IPS-18a (cell line): ENCODE measurements at regions not wholly inside any gene's neighbourhood (a gene's known extent, or its start where the extent isn't known, plus 50 kb on each side); places are given as distances from the start of the nearest gene placed in this dataset.

Source experiments
- H3K27ac ChIP-seq: one replicate; pipeline ENCODE4 v1.5.1; 2013; ENCODE audit warnings: low read length
- H3K27me3 ChIP-seq: one replicate; pipeline ENCODE4 v1.6.1; 2013; ENCODE audit warnings: mild to moderate bottlenecking, low read length; ENCODE audit not compliant: control insufficient read depth, insufficient read depth
- H3K36me3 ChIP-seq: one replicate; pipeline ENCODE4 v1.6.1; 2013; ENCODE audit warnings: low read depth, low read length; ENCODE audit not compliant: control insufficient read depth
- H3K4me1 ChIP-seq: one replicate; pipeline ENCODE4 v1.6.1; 2013; ENCODE audit warnings: low read depth, low read length; ENCODE audit not compliant: control insufficient read depth
- H3K4me3 ChIP-seq: one replicate; pipeline ENCODE4 v1.5.1; 2013; ENCODE audit warnings: low read length
- H3K9ac ChIP-seq: one replicate; pipeline ENCODE4 v1.6.1; 2013; ENCODE audit warnings: mild to moderate bottlenecking, low read length, moderate library complexity
- H3K9me3 ChIP-seq: one replicate; pipeline ENCODE4 v1.6.1; 2013; ENCODE audit warnings: low read depth, low read length; ENCODE audit not compliant: control insufficient read depth

DNA sequence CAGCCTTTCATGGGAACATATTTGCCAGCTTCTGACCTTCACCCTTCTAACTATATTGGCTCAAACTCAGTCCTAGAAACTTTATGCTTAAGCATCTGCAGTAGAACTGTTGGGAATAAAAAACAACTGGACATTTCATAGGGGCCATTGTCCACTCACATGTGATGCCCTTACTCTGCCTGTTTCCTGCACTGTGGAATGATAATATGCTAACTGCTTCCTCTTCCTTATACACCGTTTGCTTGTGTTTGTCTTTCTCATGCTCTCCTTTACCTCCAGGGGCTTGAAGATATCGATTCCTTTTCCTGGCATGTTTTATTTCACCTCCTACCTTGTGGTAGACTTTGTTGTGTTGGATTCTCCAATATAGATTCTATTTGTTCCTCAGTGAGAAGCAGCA lies 333.0 kb upstream of the DDI1 start:
- Histone ChIP-seq H3K36me3 (no peaks in the 10 kb centered on the region), H3K27me3 (no peaks in the 10 kb centered on the region), H3K4me1 (no peaks in the 10 kb centered on the region), H3K9me3 (no peaks in the 10 kb centered on the region), H3K27ac (no peak overlapping the region), H3K4me3 (no peak overlapping the region), H3K9ac (no peak overlapping the region)

DNA sequence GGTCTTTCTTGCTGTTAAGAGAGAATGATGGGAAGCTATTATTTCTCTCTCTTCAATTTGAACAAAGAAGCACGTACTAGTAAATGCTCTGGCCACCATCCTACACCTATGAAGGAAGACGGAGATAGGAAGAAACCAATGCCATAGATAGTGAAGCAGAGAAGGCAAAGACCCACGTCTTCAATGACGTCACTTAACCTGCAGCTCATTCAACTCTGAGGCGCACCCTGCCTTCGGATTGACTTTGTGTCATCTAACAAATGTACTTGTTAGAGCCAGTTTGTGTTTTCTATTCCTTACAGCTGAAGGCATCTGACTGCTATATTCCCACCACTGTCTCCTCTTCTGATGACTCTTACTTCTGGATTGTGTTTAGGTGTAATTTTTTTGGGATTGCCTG lies 332.5 kb upstream of the DDI1 start:
- Histone ChIP-seq H3K4me1 (no peaks in the 10 kb centered on the region), H3K27ac (no peak overlapping the region), H3K9me3 (no peaks in the 10 kb centered on the region), H3K27me3 (no peaks in the 10 kb centered on the region), H3K36me3 (no peaks in the 10 kb centered on the region), H3K4me3 (no peak overlapping the region), H3K9ac (no peak overlapping the region)

DNA sequence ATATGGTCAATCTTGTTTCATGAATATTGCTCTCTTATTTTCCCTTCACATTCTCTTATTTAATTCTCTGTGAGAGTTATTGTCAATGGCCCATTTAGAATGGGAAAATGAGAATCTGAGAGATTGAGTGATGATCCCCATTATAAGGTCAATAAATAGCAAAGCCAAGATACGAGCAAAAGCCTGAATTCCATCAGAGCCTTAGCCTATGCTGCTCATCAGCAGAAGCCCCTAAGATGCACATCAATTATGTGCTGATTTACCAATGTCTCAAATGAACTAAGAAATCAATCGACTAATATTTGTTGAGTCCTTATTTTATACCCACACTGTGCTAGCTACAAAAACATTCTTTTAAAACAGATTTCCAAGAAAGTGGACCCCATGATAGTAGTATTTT lies 330.8 kb upstream of the DDI1 start:
- H3K4me1 ChIP-seq, result no peaks in the 10 kb centered on the region
- H3K27ac ChIP-seq, result no peak overlapping the region
- H3K36me3 ChIP-seq, result no peaks in the 10 kb centered on the region
- H3K9ac ChIP-seq, result no peak overlapping the region
- no peaks in the 10 kb centered on the region for H3K27me3 ChIP-seq
- H3K9me3 ChIP-seq, result no peaks in the 10 kb centered on the region
- H3K4me3 ChIP-seq, result no peak overlapping the region

DNA sequence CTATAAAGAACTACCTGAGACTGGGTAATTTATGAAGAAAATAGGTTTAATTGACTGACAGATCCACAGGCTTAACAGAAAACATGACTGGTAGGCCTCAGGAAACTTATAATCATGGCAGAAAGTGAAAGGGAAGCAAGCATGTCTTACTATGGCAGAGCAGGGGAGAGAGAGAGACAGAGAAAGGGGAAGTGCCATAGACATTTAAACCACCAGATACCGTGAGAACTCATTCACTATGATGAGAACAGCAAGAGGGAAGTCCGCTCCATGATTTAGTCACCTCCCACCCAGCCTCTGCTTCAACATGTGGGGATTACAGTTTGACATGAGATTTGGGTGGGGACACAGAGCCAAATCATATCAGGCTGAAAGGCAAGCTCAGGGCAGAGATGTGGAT lies 327.1 kb upstream of the DDI1 start:
- H3K4me1 ChIP-seq, result no peaks in the 10 kb centered on the region
- H3K9me3 ChIP-seq, result no peaks in the 10 kb centered on the region
- no peaks in the 10 kb centered on the region for H3K27me3 ChIP-seq
- no peaks in the 10 kb centered on the region for H3K36me3 ChIP-seq
- no peak overlapping the region for H3K4me3 ChIP-seq
- no peak overlapping the region for H3K27ac ChIP-seq
- no peak overlapping the region for H3K9ac ChIP-seq

DNA sequence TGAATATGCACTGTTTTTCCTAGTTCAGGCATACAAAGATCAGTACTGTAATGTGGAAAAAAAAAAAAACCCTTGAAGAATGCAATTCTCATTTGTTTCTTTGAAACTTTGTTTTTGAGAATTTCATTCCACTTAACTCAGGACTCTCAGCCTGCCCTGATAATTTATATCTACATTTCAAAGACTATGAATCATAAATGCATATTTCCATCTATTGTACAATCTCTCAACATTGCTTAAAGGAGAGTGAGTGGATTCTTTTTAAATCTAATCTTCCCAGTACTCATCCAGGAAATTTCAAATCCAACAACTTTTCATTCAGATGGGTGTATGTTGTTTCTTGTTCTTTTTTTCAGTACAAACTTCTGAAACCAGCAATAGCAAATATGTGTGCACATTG lies 322.2 kb upstream of the DDI1 start:
- H3K36me3 ChIP-seq, result no peaks in the 10 kb centered on the region
- H3K4me1 ChIP-seq, result no peaks in the 10 kb centered on the region
- no peak overlapping the region for H3K27ac ChIP-seq
- no peaks in the 10 kb centered on the region for H3K27me3 ChIP-seq
- H3K9ac ChIP-seq, result no peak overlapping the region
- no peaks in the 10 kb centered on the region for H3K9me3 ChIP-seq
- H3K4me3 ChIP-seq, result no peak overlapping the region

DNA sequence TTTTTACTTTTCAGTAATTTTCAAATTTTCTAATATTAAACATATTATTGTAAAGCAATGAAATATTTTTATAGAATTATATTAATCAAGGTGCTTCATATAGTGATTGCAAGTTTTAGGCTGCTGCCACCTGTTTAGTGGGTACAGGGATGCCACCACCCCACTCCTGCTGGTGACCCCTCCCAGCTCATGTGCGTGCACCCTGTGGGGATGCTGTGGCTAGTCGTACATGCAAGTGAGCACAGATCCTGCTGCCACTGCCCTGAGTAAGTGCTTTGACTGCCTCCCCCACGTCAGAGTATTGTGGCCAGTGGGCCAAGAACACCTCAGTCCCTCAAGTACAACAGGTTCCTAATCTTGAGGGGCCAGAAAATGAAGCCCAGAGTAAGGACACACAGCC lies 320.1 kb upstream of the DDI1 start:
- no peaks in the 10 kb centered on the region for H3K27me3 ChIP-seq
- H3K36me3 ChIP-seq, result no peaks in the 10 kb centered on the region
- no peaks in the 10 kb centered on the region for H3K9me3 ChIP-seq
- no peak overlapping the region for H3K9ac ChIP-seq
- no peak overlapping the region for H3K4me3 ChIP-seq
- no peak overlapping the region for H3K27ac ChIP-seq
- no peaks in the 10 kb centered on the region for H3K4me1 ChIP-seq

DNA sequence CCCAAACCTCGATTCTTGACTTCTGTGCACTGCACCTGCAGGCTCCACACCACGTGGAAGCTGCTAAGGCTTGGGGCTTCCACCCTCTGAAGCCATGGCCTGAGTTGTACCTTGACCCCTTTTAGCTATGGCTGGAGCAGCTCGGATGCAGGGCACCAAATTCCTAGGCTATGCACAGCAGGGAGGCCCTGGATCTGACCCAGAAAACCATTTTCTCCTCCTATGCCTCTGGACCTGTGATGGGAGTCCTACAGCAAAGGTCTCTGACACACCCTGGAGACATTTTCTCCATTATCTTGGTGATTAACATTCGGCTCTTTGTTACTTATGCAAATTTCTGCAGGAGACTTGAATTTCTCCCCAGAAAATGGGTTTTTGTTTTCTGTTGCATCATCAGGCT lies 309.2 kb upstream of the DDI1 start:
- Histone ChIP-seq H3K27ac (no peak overlapping the region), H3K36me3 (no peaks in the 10 kb centered on the region), H3K9me3 (peaks cover 20% of the 10 kb centered on the region), H3K4me3 (no peak overlapping the region), H3K27me3 (no peaks in the 10 kb centered on the region), H3K9ac (no peak overlapping the region), H3K4me1 (peaks cover 4% of the 10 kb centered on the region)

DNA sequence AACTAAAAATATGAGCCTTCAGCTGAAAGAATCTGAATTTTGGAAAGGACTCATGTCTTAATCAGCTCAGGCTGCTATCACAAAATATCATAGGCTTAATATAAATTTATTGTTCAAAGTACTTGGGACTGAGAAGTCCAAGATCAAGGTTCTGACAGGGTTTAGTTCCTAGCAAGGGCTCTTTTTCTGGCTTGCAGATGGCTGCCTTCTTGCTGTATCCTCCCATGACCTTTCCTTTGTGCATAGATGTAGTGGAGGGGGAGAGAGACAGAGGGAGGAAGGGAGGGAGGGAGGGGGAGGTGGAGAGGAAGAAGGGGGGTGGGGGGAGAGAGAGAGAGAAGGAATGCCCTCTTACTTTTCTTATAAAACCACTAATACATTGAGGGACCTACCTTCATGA lies 306.8 kb upstream of the DDI1 start:
- Histone ChIP-seq H3K9me3 (peaks cover 16% of the 10 kb centered on the region), H3K27me3 (no peaks in the 10 kb centered on the region), H3K36me3 (no peaks in the 10 kb centered on the region), H3K4me3 (no peak overlapping the region), H3K27ac (no peak overlapping the region), H3K9ac (no peak overlapping the region), H3K4me1 (peaks cover 4% of the 10 kb centered on the region)

DNA sequence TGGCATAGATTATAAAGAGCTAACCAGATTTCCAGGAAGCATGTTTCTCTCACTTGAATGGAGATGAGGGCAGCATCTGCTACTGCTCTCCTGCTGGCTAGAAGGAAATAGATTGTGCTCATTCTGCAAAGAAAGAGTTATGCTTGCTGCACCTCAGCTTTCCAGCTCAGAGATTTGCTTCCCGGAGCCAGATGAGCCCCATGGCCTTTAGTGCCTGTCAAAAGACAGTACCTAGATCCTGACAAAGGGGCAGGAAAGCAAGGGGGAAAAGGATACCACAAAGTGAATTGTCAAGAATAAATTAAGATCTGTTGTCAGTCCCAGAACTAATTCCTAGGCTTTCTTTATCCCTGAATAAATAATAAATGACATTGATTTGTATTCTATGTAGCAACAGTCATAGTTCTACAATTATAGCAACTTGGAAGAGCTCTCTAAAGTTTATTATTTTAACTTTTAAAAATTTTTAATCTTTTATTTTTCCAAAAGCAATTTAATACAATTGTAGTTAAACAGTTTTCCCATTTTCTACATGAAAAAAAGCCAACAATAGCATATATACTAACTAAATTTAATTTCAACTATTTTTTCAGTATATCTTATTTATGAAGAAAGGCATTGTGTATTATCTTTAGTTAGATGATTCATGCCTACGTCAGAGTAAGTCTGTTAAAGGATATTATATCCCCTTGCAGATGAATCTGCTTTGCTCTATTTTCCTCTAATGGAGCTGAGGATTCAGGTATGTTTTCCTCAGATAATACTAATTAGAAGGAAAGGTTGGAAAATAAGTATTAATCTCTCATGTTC lies 306.1 kb upstream of the DDI1 start:
- H3K36me3 ChIP-seq, result no peaks in the 10 kb centered on the region
- peaks cover 12% of the 10 kb centered on the region for H3K9me3 ChIP-seq
- H3K27ac ChIP-seq, result no peak overlapping the region
- H3K27me3 ChIP-seq, result no peaks in the 10 kb centered on the region
- no peak overlapping the region for H3K9ac ChIP-seq
- peaks cover 4% of the 10 kb centered on the region for H3K4me1 ChIP-seq
- no peak overlapping the region for H3K4me3 ChIP-seq

DNA sequence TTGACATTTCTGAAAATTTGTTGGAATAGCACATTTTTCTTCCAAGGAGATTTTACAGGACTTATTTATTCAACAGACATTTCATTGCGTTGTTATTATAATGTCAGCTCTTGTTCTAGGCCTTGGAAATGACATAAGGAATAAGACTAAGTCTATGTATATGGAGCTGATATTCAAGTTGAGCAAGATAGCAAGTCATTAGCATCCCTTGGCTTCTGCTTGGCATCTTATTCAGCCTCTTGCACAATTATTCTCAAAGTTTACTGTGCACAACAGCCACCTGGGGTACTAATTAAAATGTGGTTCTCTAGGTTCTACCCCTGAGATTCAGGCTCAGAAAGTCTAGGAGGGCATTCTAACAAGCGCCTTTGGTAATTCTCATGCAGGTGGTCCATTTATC lies 304.8 kb upstream of the DDI1 start:
- no peak overlapping the region for H3K27ac ChIP-seq
- no peaks in the 10 kb centered on the region for H3K27me3 ChIP-seq
- no peak overlapping the region for H3K9ac ChIP-seq
- peaks cover 5% of the 10 kb centered on the region for H3K9me3 ChIP-seq
- H3K4me3 ChIP-seq, result no peak overlapping the region
- H3K4me1 ChIP-seq, result peaks cover 4% of the 10 kb centered on the region
- H3K36me3 ChIP-seq, result no peaks in the 10 kb centered on the region

DNA sequence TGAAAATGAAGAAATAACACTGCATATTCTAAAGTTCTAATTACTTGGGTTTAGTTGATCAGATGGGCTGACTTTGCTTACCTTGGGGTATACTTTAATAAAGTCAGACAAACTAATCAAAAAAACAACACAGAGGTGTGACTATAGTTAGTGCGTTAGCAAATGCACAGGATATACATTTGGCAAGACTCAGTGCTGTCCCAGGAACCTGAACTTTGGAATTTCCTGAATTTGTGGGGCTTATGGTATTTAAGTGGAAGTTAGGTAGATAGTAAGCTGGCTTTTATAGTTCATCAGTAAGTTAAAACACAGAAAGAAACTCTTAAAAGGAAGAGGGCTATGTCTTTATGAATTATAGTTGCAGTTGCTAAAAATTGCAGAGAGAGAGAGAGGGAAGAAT lies 302.6 kb upstream of the DDI1 start:
- Histone ChIP-seq H3K27ac (no peak overlapping the region), H3K4me1 (peaks cover 8% of the 10 kb centered on the region), H3K4me3 (no peak overlapping the region), H3K9ac (no peak overlapping the region), H3K36me3 (no peaks in the 10 kb centered on the region), H3K27me3 (no peaks in the 10 kb centered on the region), H3K9me3 (no peaks in the 10 kb centered on the region)

DNA sequence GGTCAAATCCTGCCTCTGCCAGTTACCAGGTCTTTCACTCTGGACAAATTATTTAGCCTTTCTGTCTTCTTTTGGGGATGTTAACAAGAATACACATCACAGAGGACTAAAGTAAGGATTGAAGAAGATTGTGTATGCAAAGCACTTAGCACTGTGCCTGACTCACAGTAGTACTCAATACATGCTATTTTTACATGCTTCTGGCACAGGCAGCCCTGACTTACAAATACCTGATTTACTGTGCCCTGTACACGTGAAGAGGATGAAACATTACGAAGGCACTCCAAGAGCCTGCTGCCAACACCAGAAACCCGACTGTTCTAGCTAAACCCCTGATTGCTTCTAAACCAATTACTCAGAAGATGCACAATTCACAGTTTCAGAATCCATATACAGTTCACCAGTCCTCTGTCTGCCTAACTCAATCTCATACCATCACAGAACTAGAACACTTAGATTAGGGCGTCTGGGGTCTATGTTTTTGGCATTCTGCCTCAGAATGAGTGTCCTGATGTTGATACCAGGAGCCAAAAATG lies 300.9 kb upstream of the DDI1 start:
- Histone ChIP-seq H3K4me1 (peaks cover 6% of the 10 kb centered on the region), H3K9ac (no peak overlapping the region), H3K27ac (no peak overlapping the region), H3K4me3 (no peak overlapping the region), H3K9me3 (no peaks in the 10 kb centered on the region), H3K36me3 (no peaks in the 10 kb centered on the region), H3K27me3 (no peaks in the 10 kb centered on the region)
